Large intestine (tissue), 3 donors: ENCODE measurements at regions not wholly inside any gene's neighbourhood (a gene's known extent, or its start where the extent isn't known, plus 50 kb on each side); places are given as distances from the start of the nearest gene placed in this dataset.

Source experiments
- DNase-seq, 2 donors: peaks; one replicate each; pipeline versions ENCODE4 v3.0.0 to v3.0.0-alpha.2; 2013
- H3K27ac ChIP-seq: one replicate; pipeline ENCODE4 v1.5.1; 2013; ENCODE audit warnings: low read length
- H3K27me3 ChIP-seq: 2 replicates; pipeline ENCODE4 v1.6.1; 2013; ENCODE audit warnings: low read length; ENCODE audit not compliant: control insufficient read depth, insufficient read depth
- H3K36me3 ChIP-seq: 2 replicates; pipeline ENCODE4 v1.6.1; 2013; ENCODE audit warnings: low read length; ENCODE audit not compliant: control insufficient read depth, insufficient read depth
- H3K4me1 ChIP-seq: one replicate; pipeline ENCODE4 v1.6.1; 2013; ENCODE audit warnings: low read length; ENCODE audit not compliant: control insufficient read depth, insufficient read depth
- H3K4me3 ChIP-seq: one replicate; pipeline ENCODE4 v1.5.1; 2013; ENCODE audit warnings: low read length
- H3K9me3 ChIP-seq: one replicate; pipeline ENCODE4 v1.6.1; 2013; ENCODE audit warnings: mild to moderate bottlenecking, low read depth, low read length, moderate library complexity; ENCODE audit not compliant: control insufficient read depth
- WGBS: methylation state at CpG from one replicate; pipeline ENCODE4 v1.1.5; 2013; ENCODE audit warnings: low lambda C conversion rate; ENCODE audit not compliant: insufficient coverage; 5-methylcytosine and 5-hydroxymethylcytosine counted together

DNA sequence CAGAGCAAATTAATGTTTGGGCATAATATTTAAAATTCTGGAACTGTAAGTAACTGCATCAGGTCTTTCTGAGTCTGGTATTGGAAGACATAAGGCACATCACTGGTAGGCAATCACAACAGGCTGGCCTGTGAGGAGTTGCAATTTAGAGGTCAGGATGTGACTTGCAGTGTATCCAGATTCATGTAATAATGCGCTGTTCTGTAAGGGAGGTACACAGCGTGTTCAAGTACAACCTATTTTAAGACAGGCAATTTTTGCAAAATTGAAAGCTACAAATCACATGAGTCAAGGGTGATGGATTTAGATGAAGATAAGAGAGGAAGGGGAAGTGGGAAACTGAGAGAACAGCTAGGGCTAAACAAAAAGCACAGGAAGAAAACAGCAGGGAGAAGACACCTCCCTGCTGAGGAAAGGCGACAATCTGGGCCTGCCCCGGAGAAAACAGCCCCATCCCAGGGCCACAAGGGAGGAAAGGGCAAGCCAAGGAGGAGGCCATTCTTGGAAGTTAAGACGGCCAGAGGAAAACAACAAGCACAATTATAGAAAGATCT lies 138.1 kb downstream of the LACC1 start:
- no peak for DNase-seq
- Histone ChIP-seq H3K4me1 (no peaks in the 10 kb centered on the region), H3K27ac (no peak overlapping the region), H3K36me3 (no peaks in the 10 kb centered on the region), H3K9me3 (no peaks in the 10 kb centered on the region), H3K27me3 (no peaks in the 10 kb centered on the region), H3K4me3 (no peak overlapping the region)
- WGBS: no CpG with 5 or more reads among the region's 5 CpGs

DNA sequence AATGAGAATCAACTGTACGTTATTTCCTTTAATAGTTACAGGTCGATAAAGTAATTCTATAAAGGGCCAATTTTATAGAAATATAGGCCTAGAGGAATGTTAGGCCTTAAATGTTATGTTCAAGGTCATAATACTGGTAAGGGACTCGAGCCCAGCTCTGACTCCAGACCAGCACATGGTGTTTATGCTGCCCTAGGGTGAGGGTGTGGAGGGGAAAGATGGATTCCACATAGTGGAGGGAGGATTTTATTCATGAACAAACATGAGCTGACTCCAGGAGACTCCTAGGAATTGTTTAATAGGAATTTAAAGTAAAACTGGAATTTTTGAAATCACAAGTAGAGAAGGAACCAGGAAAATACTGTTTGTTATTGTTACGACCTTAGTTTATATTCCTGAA lies 139.9 kb downstream of the LACC1 start:
- H3K4me1 ChIP-seq: no peaks in the 10 kb centered on the region
- H3K36me3 ChIP-seq: no peaks in the 10 kb centered on the region
- no peak overlapping the region for H3K27ac ChIP-seq
- WGBS: 80% methylated on average over 1 of the region's 4 CpGs
- H3K4me3 ChIP-seq: no peak overlapping the region
- no peaks in the 10 kb centered on the region for H3K27me3 ChIP-seq
- no peak for DNase-seq
- H3K9me3 ChIP-seq: no peaks in the 10 kb centered on the region

DNA sequence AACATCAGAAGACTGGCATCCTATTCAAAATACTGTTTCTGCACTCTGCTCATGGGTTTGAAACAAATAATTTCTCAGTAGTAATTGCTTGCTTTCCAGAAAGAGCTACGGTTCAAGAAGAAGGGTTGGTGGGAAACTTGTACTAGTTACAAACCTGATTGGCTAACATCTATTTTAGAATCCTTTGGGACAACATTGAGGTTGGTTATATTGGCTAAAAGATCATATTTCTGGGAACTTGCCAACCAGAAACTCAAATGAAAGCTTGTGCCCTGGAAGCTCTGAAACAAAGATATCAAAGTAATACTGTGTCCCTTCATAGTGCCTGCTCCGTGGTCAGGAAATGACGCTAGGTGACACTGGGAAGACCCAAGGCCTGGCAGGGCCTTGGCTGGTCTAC lies 141.7 kb downstream of the LACC1 start:
- Histone ChIP-seq H3K27ac (no peak overlapping the region), H3K4me1 (no peaks in the 10 kb centered on the region), H3K36me3 (no peaks in the 10 kb centered on the region), H3K9me3 (no peaks in the 10 kb centered on the region), H3K27me3 (no peaks in the 10 kb centered on the region), H3K4me3 (no peak overlapping the region)
- DNase-seq: no peak
- no CpG with 5 or more reads among the region's 3 CpGs for WGBS

DNA sequence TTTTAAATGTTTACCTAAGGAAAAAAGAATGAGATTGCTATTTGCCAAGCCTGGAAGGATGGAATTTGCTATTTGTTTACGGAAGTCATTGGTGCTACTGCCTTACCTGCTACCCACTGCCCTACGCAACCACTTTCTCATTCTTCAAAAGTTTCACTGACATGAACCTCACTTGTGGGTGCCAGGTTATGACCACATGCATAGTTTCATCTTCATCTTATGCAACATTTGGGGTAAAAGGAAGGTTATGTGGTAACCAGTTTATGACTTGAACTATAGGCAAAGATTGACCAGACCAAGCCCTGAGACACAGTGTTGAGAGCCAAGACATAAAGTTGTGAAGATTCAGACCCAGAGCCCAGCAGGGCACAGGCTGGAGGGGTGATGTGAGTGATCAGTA lies 142.5 kb downstream of the LACC1 start:
- Histone ChIP-seq H3K27me3 (peaks cover 2% of the 10 kb centered on the region), H3K4me1 (no peaks in the 10 kb centered on the region), H3K9me3 (no peaks in the 10 kb centered on the region), H3K27ac (no peak overlapping the region), H3K36me3 (no peaks in the 10 kb centered on the region), H3K4me3 (no peak overlapping the region)
- peak in 1 of 2 donors; percentile 8 for DNase-seq
- WGBS: no CpG with 5 or more reads among the region's 2 CpGs

DNA sequence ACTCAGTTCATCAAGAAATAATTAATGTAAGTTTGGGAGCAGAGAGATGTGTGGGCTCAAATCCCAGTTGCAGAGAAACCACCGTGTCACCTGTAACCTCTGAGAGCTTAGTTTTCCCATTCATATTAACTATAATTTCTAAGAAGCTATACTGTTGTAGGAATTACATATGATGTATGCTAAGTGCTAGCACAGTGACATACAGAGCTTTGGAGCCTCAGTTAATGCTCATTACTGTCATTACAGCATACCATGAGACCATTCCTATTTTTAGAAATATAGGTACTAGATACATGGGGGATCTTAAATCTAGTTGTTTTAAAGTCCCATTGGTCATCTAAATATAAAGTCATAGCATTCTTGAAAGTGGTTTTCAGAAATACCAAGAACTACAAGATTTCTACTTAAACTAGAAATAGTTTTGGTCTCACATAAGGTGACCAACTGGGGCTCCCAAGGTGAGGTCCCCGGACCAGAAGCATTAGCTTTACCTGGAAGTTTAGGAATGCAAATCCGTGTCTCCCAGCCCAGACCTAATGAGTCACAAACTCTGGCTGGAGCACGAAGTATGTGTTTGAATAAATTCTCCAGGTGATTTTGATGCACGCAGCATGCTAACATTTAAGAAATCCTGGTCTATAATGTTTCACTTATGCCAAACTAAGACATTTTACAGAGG lies 144.6 kb downstream of the LACC1 start:
- Histone ChIP-seq H3K9me3 (no peaks in the 10 kb centered on the region), H3K4me1 (no peaks in the 10 kb centered on the region), H3K27ac (no peak overlapping the region), H3K36me3 (no peaks in the 10 kb centered on the region), H3K4me3 (no peak overlapping the region), H3K27me3 (peaks cover 2% of the 10 kb centered on the region)
- WGBS: 80% methylated on average over 1 of the region's 5 CpGs
- DNase-seq: no peak

DNA sequence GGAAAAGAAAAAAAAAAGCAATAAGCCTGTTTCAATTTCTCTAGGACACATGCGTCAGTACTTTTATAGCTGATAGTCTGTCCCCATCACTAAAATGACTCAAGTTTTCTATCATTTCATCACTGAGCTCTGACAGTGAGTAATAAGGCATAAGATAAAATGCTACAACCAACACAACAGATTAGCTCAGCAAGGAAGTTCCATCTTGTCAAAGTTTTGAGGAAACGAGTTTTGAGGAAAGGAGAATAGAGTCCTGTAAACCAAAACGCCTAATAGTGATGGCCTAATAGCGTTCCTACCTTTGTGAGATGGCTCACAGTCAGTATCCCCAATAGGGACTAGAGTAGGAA lies 145.1 kb downstream of the LACC1 start:
- Histone ChIP-seq H3K36me3 (no peaks in the 10 kb centered on the region), H3K4me3 (no peak overlapping the region), H3K27me3 (peaks cover 2% of the 10 kb centered on the region), H3K27ac (no peak overlapping the region), H3K9me3 (no peaks in the 10 kb centered on the region), H3K4me1 (no peaks in the 10 kb centered on the region)
- 63% methylated on average over 3 of the region's 4 CpGs for WGBS
- DNase-seq: no peak

DNA sequence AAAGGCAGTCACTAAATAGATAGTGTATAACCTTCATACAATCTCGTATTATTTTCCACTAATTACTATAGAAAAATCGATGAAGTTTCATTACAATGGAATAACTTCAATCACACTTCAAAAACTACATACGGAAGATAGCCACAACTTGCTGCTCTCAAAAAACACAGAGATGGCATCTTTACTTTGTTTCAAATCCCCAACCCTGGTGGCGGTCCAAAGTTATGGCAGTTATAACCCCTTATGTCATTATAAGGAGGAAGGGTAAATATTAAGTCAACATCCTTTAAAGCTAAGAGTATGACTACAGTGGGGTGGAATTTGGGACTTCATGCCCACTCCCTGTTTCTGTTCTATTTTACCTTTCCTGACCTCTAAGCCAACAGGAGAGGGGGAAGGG lies 146.5 kb downstream of the LACC1 start:
- peaks cover 2% of the 10 kb centered on the region for H3K27me3 ChIP-seq
- WGBS: 94% methylated on average over 3 of the region's 4 CpGs
- H3K27ac ChIP-seq: no peak overlapping the region
- no peaks in the 10 kb centered on the region for H3K36me3 ChIP-seq
- H3K4me1 ChIP-seq: no peaks in the 10 kb centered on the region
- H3K9me3 ChIP-seq: no peaks in the 10 kb centered on the region
- DNase-seq: no peak
- no peak overlapping the region for H3K4me3 ChIP-seq

DNA sequence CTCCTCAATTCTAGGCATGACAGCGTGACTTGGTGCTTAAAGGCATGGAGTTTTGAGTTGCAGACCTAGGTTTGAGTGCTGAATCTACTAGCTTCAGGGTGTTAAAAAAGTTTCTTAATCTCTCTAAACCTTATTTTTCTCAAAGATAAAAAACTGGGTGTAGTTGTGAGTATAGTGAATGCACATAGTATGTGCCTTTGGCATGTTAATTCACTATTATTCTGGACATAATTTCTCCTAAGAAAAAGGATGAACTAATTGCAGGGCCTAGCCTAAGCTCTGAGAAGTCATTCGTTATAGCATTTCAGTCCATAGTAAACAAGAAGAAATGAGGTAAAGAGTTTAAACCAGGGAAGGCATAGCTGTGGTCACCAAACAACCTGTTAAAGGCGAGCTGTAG lies 149.0 kb downstream of the LACC1 start:
- no peak for DNase-seq
- Histone ChIP-seq H3K36me3 (no peaks in the 10 kb centered on the region), H3K4me1 (no peaks in the 10 kb centered on the region), H3K27ac (no peak overlapping the region), H3K9me3 (no peaks in the 10 kb centered on the region), H3K4me3 (no peak overlapping the region), H3K27me3 (peaks cover 2% of the 10 kb centered on the region)
- no CpG with 5 or more reads among the region's 3 CpGs for WGBS

DNA sequence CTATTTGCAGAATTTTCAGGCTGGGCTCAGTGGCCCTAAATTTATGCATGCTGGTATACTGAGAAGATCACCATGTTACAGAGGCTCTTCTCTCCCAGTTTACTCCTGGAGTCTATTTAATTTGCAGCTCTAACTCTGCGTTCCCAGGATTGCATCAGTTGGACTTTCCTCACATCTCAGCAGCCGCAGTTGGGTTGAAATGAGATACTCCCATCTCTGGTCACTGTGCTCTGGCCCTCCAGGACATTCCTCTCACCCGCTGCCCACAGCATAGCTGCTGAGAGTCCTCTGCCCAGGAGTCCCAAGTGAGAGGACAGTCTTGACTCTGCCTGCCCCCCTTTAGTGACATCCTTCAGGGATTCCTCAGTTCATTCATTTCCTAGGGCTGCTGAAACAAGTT lies 150.9 kb downstream of the LACC1 start:
- no peaks in the 10 kb centered on the region for H3K36me3 ChIP-seq
- peaks cover 2% of the 10 kb centered on the region for H3K9me3 ChIP-seq
- no peak for DNase-seq
- peaks cover 2% of the 10 kb centered on the region for H3K27me3 ChIP-seq
- H3K27ac ChIP-seq: no peak overlapping the region
- no peaks in the 10 kb centered on the region for H3K4me1 ChIP-seq
- no CpG with 5 or more reads among the region's 3 CpGs for WGBS
- no peak overlapping the region for H3K4me3 ChIP-seq

DNA sequence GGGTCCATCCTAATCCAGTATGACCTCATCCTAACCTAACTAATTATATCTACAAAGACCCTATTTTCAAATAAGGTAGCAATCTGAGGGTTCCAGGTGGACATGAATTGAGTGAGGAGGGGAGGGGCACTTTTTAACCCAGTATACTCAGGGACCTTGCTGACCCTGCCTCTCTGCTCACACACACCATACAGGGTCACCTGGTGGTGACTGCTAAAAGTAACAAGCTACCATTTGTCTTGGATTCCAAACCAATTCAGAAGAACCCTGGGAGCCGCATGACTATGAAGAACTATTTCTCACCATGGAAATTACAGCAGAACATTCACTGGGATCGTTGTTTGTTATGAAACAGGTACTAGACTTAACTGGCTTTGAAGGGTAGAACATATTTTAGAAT lies 151.9 kb downstream of the LACC1 start:
- DNase-seq: no peak

DNA sequence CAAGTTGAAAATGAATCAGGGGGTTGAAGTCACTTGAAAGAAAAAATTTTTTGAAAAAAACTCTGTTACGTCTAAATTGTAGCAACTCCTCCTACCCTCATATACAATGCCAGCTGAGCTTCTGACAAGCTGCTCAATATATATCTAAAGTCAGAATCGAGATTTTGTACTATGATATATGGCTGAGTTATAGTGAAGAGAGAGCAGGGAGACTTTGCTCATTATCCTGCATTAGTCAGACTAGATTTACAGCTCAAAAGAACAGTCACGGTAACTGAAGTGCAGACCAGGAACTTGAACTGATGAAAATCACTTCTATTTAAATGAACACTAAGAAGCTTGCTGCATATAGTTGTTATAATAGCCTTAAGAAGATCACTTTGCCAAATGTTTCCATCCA lies 153.1 kb downstream of the LACC1 start:
- peaks cover 2% of the 10 kb centered on the region for H3K9me3 ChIP-seq
- no peak overlapping the region for H3K27ac ChIP-seq
- WGBS: 60% methylated on average over 2 of the region's 3 CpGs
- no peaks in the 10 kb centered on the region for H3K36me3 ChIP-seq
- no peak overlapping the region for H3K4me3 ChIP-seq
- H3K27me3 ChIP-seq: no peaks in the 10 kb centered on the region
- no peaks in the 10 kb centered on the region for H3K4me1 ChIP-seq
- peak; percentile 10 to 47 for DNase-seq

More for the DNA sequence above, 151.9 kb downstream of the LACC1 start:
- Histone ChIP-seq H3K4me1 (no peaks in the 10 kb centered on the region), H3K27ac (no peak overlapping the region), H3K36me3 (no peaks in the 10 kb centered on the region), H3K9me3 (peaks cover 2% of the 10 kb centered on the region), H3K4me3 (no peak overlapping the region), H3K27me3 (peaks cover 2% of the 10 kb centered on the region)
- WGBS: no CpG with 5 or more reads among the region's 2 CpGs
